H1 (cell line): ENCODE measurements at regions not wholly inside any gene's neighbourhood (a gene's known extent, or its start where the extent isn't known, plus 50 kb on each side); places are given as distances from the start of the nearest gene placed in this dataset.

ENCODE experiments used
- CTCF ChIA-PET: fragments of 300-600 bp; sonication (Branson Sonifier 250); formaldehyde crosslinking; loops from one replicate; lab custom pipeline; 2021; ENCODE audit not compliant: partially characterized antibody; lab: Charles Lee
- POLR2A ChIA-PET: fragments of 300-600 bp; sonication (Branson Sonifier 250); formaldehyde crosslinking; loops from one replicate; lab custom pipeline; 2021; ENCODE audit warnings: inconsistent platforms; ENCODE audit not compliant: partially characterized antibody; lab: Charles Lee
- DNase-seq, 2 experiments: peaks; one replicate each; pipeline versions ENCODE4 v3.0.0 to v3.0.0-alpha.2; 2010 to 2022; ENCODE audit warnings: low spot score in 2 of 2, low read depth in 1 of 2, mixed read lengths in 1 of 2
- FAIRE-seq: peaks from 2 replicates; lab custom pipeline; 2011; peaks lifted over from hg19 to GRCh38; lab: Jason Lieb, UNC
- H2AFZ ChIP-seq: 2 replicates; pipeline ENCODE4 v1.8.1; 2012; ENCODE audit warnings: low read length, inconsistent platforms
- H2AK5ac ChIP-seq: 2 replicates; pipeline ENCODE4 v1.6.1; 2013; ENCODE audit warnings: low read depth, low read length
- H2BK120ac ChIP-seq: replicated peaks from 2 replicates; pipeline ENCODE3; 2013; ENCODE audit warnings: low read depth, low read length, inconsistent platforms
- H2BK12ac ChIP-seq: 2 replicates; pipeline ENCODE4 v1.6.1; 2013; ENCODE audit warnings: low read depth, low read length
- H2BK15ac ChIP-seq: 2 replicates; pipeline ENCODE4 v1.6.1; 2013; ENCODE audit warnings: low read length
- H2BK20ac ChIP-seq: 2 replicates; pipeline ENCODE4 v1.6.1; 2013; ENCODE audit warnings: low read length
- H2BK5ac ChIP-seq: 2 replicates; pipeline ENCODE4 v1.6.1; 2013; ENCODE audit warnings: low read depth, low read length
- H3K14ac ChIP-seq: 2 replicates; pipeline ENCODE4 v1.6.1; 2013; ENCODE audit warnings: inconsistent platforms; ENCODE audit not compliant: insufficient read length
- H3K18ac ChIP-seq: 2 replicates; pipeline ENCODE4 v1.6.1; 2013; ENCODE audit warnings: low read length; ENCODE audit errors: extremely low read depth
- H3K23ac ChIP-seq: 2 replicates; pipeline ENCODE4 v1.6.1; 2013; ENCODE audit warnings: inconsistent platforms; ENCODE audit not compliant: insufficient read length
- H3K23me2 ChIP-seq: 2 replicates; pipeline ENCODE4 v1.6.1; 2013; ENCODE audit warnings: low read depth, low read length
- H3K27ac ChIP-seq: 2 replicates; pipeline ENCODE4 v1.6.1; 2011; ENCODE audit warnings: low read depth, low read length, inconsistent platforms
- H3K27me3 ChIP-seq, 4 experiments: replicated peaks in 1 of 4; 1 replicate in 1 of 4; 2 replicates in 3 of 4; pipeline versions ENCODE4 v1.6.1 to v1.8.1; 2011 to 2013; ENCODE audit warnings: low read length in 3 of 4, mild to moderate bottlenecking in 3 of 4, inconsistent platforms in 2 of 4, mixed read lengths in 2 of 4, moderate library complexity in 1 of 4; ENCODE audit not compliant: control insufficient read depth in 3 of 4, insufficient read depth in 3 of 4; ENCODE audit errors: extremely low read depth in 1 of 4
- H3K36me3 ChIP-seq, 4 experiments: 2 replicates each; pipeline versions ENCODE4 v1.6.1 to v1.8.1; 2011 to 2013; ENCODE audit warnings: mild to moderate bottlenecking in 4 of 4, low read length in 3 of 4, moderate library complexity in 2 of 4, control low read depth in 1 of 4, inconsistent platforms in 1 of 4; ENCODE audit not compliant: insufficient read depth in 4 of 4, control insufficient read depth in 2 of 4
- H3K4ac ChIP-seq: replicated peaks from 2 replicates; pipeline ENCODE3; 2013; ENCODE audit warnings: low read length, low read depth, mixed read lengths, inconsistent platforms; ENCODE audit not compliant: insufficient read length
- H3K4me1 ChIP-seq, 4 experiments: replicated peaks in 1 of 4; 1 replicate in 1 of 4; 2 replicates in 3 of 4; pipeline versions ENCODE4 v1.6.1 to v1.8.1; 2011 to 2013; ENCODE audit warnings: low read length in 3 of 4, inconsistent platforms in 2 of 4, mixed read lengths in 1 of 4; ENCODE audit not compliant: insufficient read depth in 4 of 4, control insufficient read depth in 3 of 4
- H3K4me2 ChIP-seq, 2 experiments: 2 replicates each; pipeline versions ENCODE4 v1.6.1 to v1.8.1; 2011 to 2013; ENCODE audit warnings: low read depth in 2 of 2, low read length in 2 of 2, control low read depth in 1 of 2, inconsistent platforms in 1 of 2, mild to moderate bottlenecking in 1 of 2; ENCODE audit not compliant: insufficient read depth in 1 of 2
- H3K4me3 ChIP-seq, 4 experiments: fragments of 200-600, 300-600 bp in 1 of 4; sonication (generic), shearing (Covaris generic), sonication (Bioruptor Twin) in 1 of 4; 2 replicates each; pipeline versions ENCODE4 v1.5.1 to v1.8.1; 2011 to 2016; ENCODE audit warnings: low read length in 4 of 4, low read depth in 3 of 4, control low read depth in 2 of 4, inconsistent platforms in 2 of 4, mild to moderate bottlenecking in 2 of 4, mixed read lengths in 1 of 4, moderate library complexity in 1 of 4; ENCODE audit not compliant: insufficient read depth in 2 of 4; ENCODE audit errors: extremely low read depth in 1 of 4
- H3K56ac ChIP-seq: replicated peaks from 2 replicates; pipeline ENCODE3; 2013; ENCODE audit warnings: low read depth, mild to moderate bottlenecking, mixed read lengths, low read length, inconsistent platforms; ENCODE audit not compliant: insufficient read length
- H3K79me1 ChIP-seq: 2 replicates; pipeline ENCODE4 v1.6.1; 2013; ENCODE audit warnings: low read depth, low read length, control low read depth
- H3K79me2 ChIP-seq, 2 experiments: 2 replicates each; pipeline versions ENCODE4 v1.6.1 to v1.8.1; 2012 to 2013; ENCODE audit warnings: low read length in 2 of 2, mild to moderate bottlenecking in 2 of 2, inconsistent platforms in 1 of 2; ENCODE audit not compliant: insufficient read depth in 2 of 2, control insufficient read depth in 1 of 2
- H3K9ac ChIP-seq, 4 experiments: replicated peaks in 1 of 4; 1 replicate in 1 of 4; 2 replicates in 3 of 4; pipeline versions ENCODE4 v1.6.1 to v1.8.1; 2011 to 2013; ENCODE audit warnings: low read depth in 3 of 4, low read length in 3 of 4, control low read depth in 2 of 4, mild to moderate bottlenecking in 2 of 4, moderate library complexity in 2 of 4, inconsistent platforms in 1 of 4; ENCODE audit errors: extremely low read depth in 1 of 4
- H3K9me3 ChIP-seq, 2 experiments: 2 replicates each; pipeline versions ENCODE4 v1.6.1 to v1.8.1; 2012 to 2013; ENCODE audit warnings: mild to moderate bottlenecking in 2 of 2, moderate library complexity in 2 of 2, control low read depth in 1 of 2, inconsistent platforms in 1 of 2, low read depth in 1 of 2, low read length in 1 of 2, mixed read lengths in 1 of 2; ENCODE audit not compliant: insufficient read depth in 2 of 2
- H4K20me1 ChIP-seq, 2 experiments: replicated peaks in 1 of 2; 2 replicates each; pipeline versions ENCODE3 to v1.8.1; 2011 to 2013; ENCODE audit warnings: inconsistent platforms in 2 of 2, low read length in 2 of 2, mild to moderate bottlenecking in 1 of 2; ENCODE audit not compliant: insufficient read depth in 2 of 2, control insufficient read depth in 1 of 2
- H4K5ac ChIP-seq: 2 replicates; pipeline ENCODE4 v1.6.1; 2013; ENCODE audit warnings: low read length, low read depth, mixed read lengths, inconsistent platforms; ENCODE audit not compliant: insufficient read length
- H4K8ac ChIP-seq: 2 replicates; pipeline ENCODE4 v1.8.0; 2013; ENCODE audit warnings: mild to moderate bottlenecking, moderate library complexity, low read length, inconsistent platforms; ENCODE audit not compliant: insufficient read depth; ENCODE audit errors: extremely low read depth
- H4K91ac ChIP-seq: replicated peaks from 2 replicates; pipeline ENCODE3; 2013; ENCODE audit warnings: low read length, mixed read lengths, inconsistent platforms; ENCODE audit not compliant: insufficient read length
- BCL11A ChIP-seq, 2 experiments: IDR thresholded peaks; one replicate each; pipeline ENCODE4 v1.6.1; 2011; ENCODE audit warnings: low read depth in 2 of 2, low read length in 2 of 2, mild to moderate bottlenecking in 2 of 2
- CHD2 ChIP-seq: IDR thresholded peaks from 2 replicates; pipeline ENCODE4 v1.6.1; 2012; ENCODE audit warnings: low read length, improper control_type of control experiment
- PHF8 ChIP-seq: fragments of 200-600 bp; sonication (generic); conservative IDR thresholded peaks from 2 replicates; pipeline ENCODE4 v1.7.1; 2012; ENCODE audit warnings: low read depth, mild to moderate bottlenecking, inconsistent platforms, low read length, moderate library complexity
- WGBS, 2 experiments: shearing (Covaris generic) in 1 of 2; methylation state at CpG; one replicate each; pipeline versions ENCODE4 v1.1.6 to v1.1.7; 2013 to 2015; ENCODE audit warnings: low lambda C conversion rate in 2 of 2, mixed read lengths in 2 of 2, inconsistent platforms in 1 of 2, low coverage in 1 of 2, missing lambda C conversion rate in 1 of 2; ENCODE audit not compliant: insufficient replicate concordance in 2 of 2, insufficient coverage in 1 of 2, insufficient read length in 1 of 2; ENCODE audit errors: extremely low coverage in 1 of 2, missing lambda C conversion rate in 1 of 2; 5-methylcytosine and 5-hydroxymethylcytosine counted together

- no peak overlapping the region for H2BK5ac ChIP-seq
- H3K79me2 ChIP-seq, result no peaks in the 10 kb centered on the region
- no peak for DNase-seq
- H3K9ac ChIP-seq, result no peak overlapping the region
- no peak overlapping the region for H3K14ac ChIP-seq
- H3K23me2 ChIP-seq, result no peaks in the 10 kb centered on the region
- H2BK20ac ChIP-seq, result no peak overlapping the region
- no peak overlapping the region for H2BK15ac ChIP-seq
- POLR2A ChIA-PET, result no interaction called here
- no peak overlapping the region for H3K4ac ChIP-seq
- CTCF ChIA-PET, result no interaction called here
- no peak overlapping the region for H3K27ac ChIP-seq
- H3K18ac ChIP-seq, result no peak overlapping the region
- no peak overlapping the region for H2AFZ ChIP-seq
- H4K5ac ChIP-seq, result no peak overlapping the region
- WGBS, 2 experiments, result 82% methylated on average over 4 of the region's 4 CpGs; no CpG with 5 or more reads in 1 of the 2 experiments
- H3K56ac ChIP-seq, result no peak overlapping the region
- no peak for FAIRE-seq
- H4K91ac ChIP-seq, result no peak overlapping the region
- peaks cover 0 to 4% (median 0%) of the 10 kb centered on the region in 4 experiments; a peak in 3 of 7 replicates for H3K4me1 ChIP-seq
- no peak overlapping the region for H2BK120ac ChIP-seq
- H3K79me1 ChIP-seq, result no peaks in the 10 kb centered on the region
- no peaks in the 10 kb centered on the region for H3K9me3 ChIP-seq
- no peak overlapping the region for H2AK5ac ChIP-seq
- TF ChIP-seq BCL11A (IDR thresholded peaks at IDR 0.05; ENCODE audit: low read depth in 2 of 2, low read length in 2 of 2) (no peak), CHD2 (no peak), PHF8 (no peak)
- no peaks in the 10 kb centered on the region for H4K20me1 ChIP-seq
- no peak overlapping the region for H4K8ac ChIP-seq
- no peaks in the 10 kb centered on the region for H3K36me3 ChIP-seq
- no peak overlapping the region for H3K4me2 ChIP-seq
- no peak overlapping the region for H3K23ac ChIP-seq
- H3K4me3 ChIP-seq, result no peak overlapping the region
- H2BK12ac ChIP-seq, result no peak overlapping the region
- H3K27me3 ChIP-seq, result no peaks in the 10 kb centered on the region
These were observed 100.5 kb downstream of the ZBTB18 start for GRCh38 chr1:244151537-244151936.
